Smooth muscle cell (in vitro differentiated cells): ENCODE measurements at regions not wholly inside any gene's neighbourhood (a gene's known extent, or its start where the extent isn't known, plus 50 kb on each side); places are given as distances from the start of the nearest gene placed in this dataset.

Source experiments
- DNase-seq: peaks from one replicate; lab custom pipeline; 2025; ENCODE audit not compliant: unreplicated experiment; lab: John Stamatoyannopoulos, UW
- H2AFZ ChIP-seq: fragments of 200-600 bp; sonication (generic); 2 replicates; pipeline ENCODE4 v1.6.0; 2016; ENCODE audit warnings: antibody characterized with exemption, low read depth, mild to moderate bottlenecking
- H3F3A ChIP-seq: fragments of 200-600 bp; sonication (generic); 2 replicates; pipeline ENCODE4 v1.6.0; 2017; ENCODE audit warnings: antibody characterized with exemption, low read depth
- H3K27ac ChIP-seq: fragments of 200-600 bp; sonication (generic); 2 replicates; pipeline ENCODE4 v1.5.1; 2016; ENCODE audit warnings: low read depth, mild to moderate bottlenecking
- H3K27me3 ChIP-seq: fragments of 200-600 bp; sonication (generic); 2 replicates; pipeline ENCODE4 v1.6.1; 2016; ENCODE audit warnings: low read depth, mild to moderate bottlenecking
- H3K36me3 ChIP-seq: fragments of 200-600 bp; sonication (generic); 2 replicates; pipeline ENCODE4 v1.5.1; 2016; ENCODE audit warnings: low read depth
- H3K4me1 ChIP-seq: fragments of 200-600 bp; sonication (generic); 2 replicates; pipeline ENCODE4 v1.5.1; 2016; ENCODE audit warnings: low read depth
- H3K4me2 ChIP-seq: fragments of 200-600 bp; sonication (generic); 2 replicates; pipeline ENCODE4 v1.6.0; 2016; ENCODE audit warnings: mild to moderate bottlenecking
- H3K4me3 ChIP-seq: fragments of 200-600 bp; sonication (generic); 2 replicates; pipeline ENCODE4 v1.5.1; 2016; ENCODE audit warnings: mild to moderate bottlenecking
- H3K79me2 ChIP-seq: fragments of 200-600 bp; sonication (generic); 2 replicates; pipeline ENCODE4 v1.6.0; 2016; ENCODE audit warnings: low read depth, mild to moderate bottlenecking
- H3K9ac ChIP-seq: fragments of 200-600 bp; sonication (generic); 2 replicates; pipeline ENCODE4 v1.6.0; 2016; ENCODE audit warnings: low read depth
- H3K9me3 ChIP-seq: fragments of 200-600 bp; sonication (generic); replicated peaks from 2 replicates; pipeline ENCODE4 v1.5.1; 2016; ENCODE audit warnings: low read depth
- H4K20me1 ChIP-seq: fragments of 200-600 bp; sonication (generic); 2 replicates; pipeline ENCODE4 v1.6.0; 2016; ENCODE audit warnings: low read depth
- CTCF ChIP-seq: fragments of 200-600 bp; sonication (generic); IDR thresholded peaks from 2 replicates; pipeline ENCODE4 v1.5.1; 2017; ENCODE audit warnings: borderline replicate concordance, mild to moderate bottlenecking, antibody characterized with exemption; ENCODE audit not compliant: insufficient read depth, poor library complexity, severe bottlenecking
- WGBS: methylation state at CpG from one replicate; pipeline ENCODE4 v1.1.7; 2016; ENCODE audit warnings: low lambda C conversion rate; 5-methylcytosine and 5-hydroxymethylcytosine counted together

GRCh38 chr14:42141328-42141727, 534.7 kb downstream of the LRFN5 start:
- no peak for DNase-seq
- H3K27ac ChIP-seq, result peak overlapping the region; percentile 81
- no peaks in the 10 kb centered on the region for H4K20me1 ChIP-seq

DNA sequence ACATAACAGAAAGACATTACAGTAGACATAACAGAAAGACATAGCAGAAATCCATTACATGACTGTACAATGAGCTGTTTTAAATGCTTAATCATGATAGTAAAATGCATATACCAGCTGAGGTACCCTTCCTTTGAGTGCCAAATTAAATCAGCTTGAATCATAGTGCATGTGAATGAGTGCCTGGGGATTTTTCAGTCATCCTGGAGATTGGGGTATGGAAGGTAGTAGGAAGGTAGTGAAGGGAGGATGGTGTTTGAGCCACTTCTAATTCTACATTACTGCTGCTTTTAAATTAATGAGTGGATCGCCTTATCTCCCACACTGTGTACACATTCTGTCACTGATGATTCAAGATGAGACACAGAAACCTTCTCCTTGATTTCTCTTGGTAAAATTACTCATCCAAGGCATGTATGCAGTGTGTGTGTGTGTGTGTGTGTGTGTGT, 534.2 kb downstream of the LRFN5 start:
- no peak for TF ChIP-seq CTCF
- no peak overlapping the region for H3K9ac ChIP-seq
- no peaks in the 10 kb centered on the region for H3K79me2 ChIP-seq
- no peaks in the 10 kb centered on the region for H4K20me1 ChIP-seq
- H2AFZ ChIP-seq, result peak overlapping the region; percentile 59
- no peak overlapping the region for H3K4me3 ChIP-seq
- H3K36me3 ChIP-seq, result no peaks in the 10 kb centered on the region
- H3K27ac ChIP-seq, result peak overlapping the region; percentile 81
- WGBS, result 29% methylated on average over 1 of the region's 1 CpG
- no peaks in the 10 kb centered on the region for H3K9me3 ChIP-seq
- peak overlapping the region; percentile 64 for H3K4me2 ChIP-seq
- H3K4me1 ChIP-seq, result peaks cover 3% of the 10 kb centered on the region
- peaks cover 4% of the 10 kb centered on the region for H3K27me3 ChIP-seq
- no peak for DNase-seq
- H3F3A ChIP-seq, result no peaks in the 10 kb centered on the region

More at GRCh38 chr14:42141328-42141727, 534.7 kb downstream of the LRFN5 start:
- H3K9ac ChIP-seq, result no peak overlapping the region
- no peak overlapping the region for H2AFZ ChIP-seq
- H3K4me1 ChIP-seq, result peaks cover 3% of the 10 kb centered on the region
- no peaks in the 10 kb centered on the region for H3K36me3 ChIP-seq
- no peak overlapping the region for H3K4me2 ChIP-seq
- no peak for TF ChIP-seq CTCF
- no peaks in the 10 kb centered on the region for H3K9me3 ChIP-seq
- 95% methylated on average over 2 of the region's 2 CpGs for WGBS
- peaks cover 1% of the 10 kb centered on the region for H3K27me3 ChIP-seq
- no peaks in the 10 kb centered on the region for H3K79me2 ChIP-seq
- no peak overlapping the region for H3K4me3 ChIP-seq
- H3F3A ChIP-seq, result no peaks in the 10 kb centered on the region

- no peaks in the 10 kb centered on the region for H3K36me3 ChIP-seq
- H3K4me3 ChIP-seq, result no peak overlapping the region
- H3K79me2 ChIP-seq, result no peaks in the 10 kb centered on the region
- H3K27ac ChIP-seq, result peak overlapping the region; percentile 81
- H2AFZ ChIP-seq, result no peak overlapping the region
- H3K4me1 ChIP-seq, result peaks cover 3% of the 10 kb centered on the region
- H3F3A ChIP-seq, result no peaks in the 10 kb centered on the region
- no peaks in the 10 kb centered on the region for H4K20me1 ChIP-seq
- DNase-seq, result no peak
- no peak for TF ChIP-seq CTCF
- 82% methylated on average over 3 of the region's 3 CpGs for WGBS
- peak overlapping the region; percentile 64 for H3K4me2 ChIP-seq
- H3K9me3 ChIP-seq, result no peaks in the 10 kb centered on the region
- H3K9ac ChIP-seq, result no peak overlapping the region
- peaks cover 4% of the 10 kb centered on the region for H3K27me3 ChIP-seq
Measured at GRCh38 chr14:42140001-42140400, 533.3 kb downstream of the LRFN5 start.

DNA sequence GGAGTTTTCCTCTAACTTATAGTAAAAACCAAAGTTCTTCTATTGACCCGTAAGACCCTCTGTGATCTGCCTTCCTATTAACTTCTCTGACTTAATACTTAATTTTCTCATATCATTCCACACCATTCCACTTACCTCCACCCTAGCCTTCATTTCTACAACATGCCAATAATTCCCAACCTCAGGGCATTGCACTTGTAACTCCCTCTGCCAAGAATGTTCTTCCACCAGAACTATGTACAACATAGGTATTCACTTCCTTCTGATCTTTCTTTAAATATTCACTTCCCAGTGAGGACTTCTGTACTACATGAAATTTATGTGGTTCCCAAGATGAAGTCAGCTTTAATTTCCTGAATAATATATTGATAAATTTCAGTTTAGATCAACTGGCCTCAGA, 531.7 kb downstream of the LRFN5 start:
- 96% methylated on average over 1 of the region's 1 CpG for WGBS
- no peaks in the 10 kb centered on the region for H3K36me3 ChIP-seq
- H2AFZ ChIP-seq, result no peak overlapping the region
- no peak overlapping the region for H3K4me3 ChIP-seq
- no peaks in the 10 kb centered on the region for H4K20me1 ChIP-seq
- H3K4me2 ChIP-seq, result no peak overlapping the region
- H3K27me3 ChIP-seq, result peaks cover 4% of the 10 kb centered on the region
- no peaks in the 10 kb centered on the region for H3K9me3 ChIP-seq
- H3K79me2 ChIP-seq, result no peaks in the 10 kb centered on the region
- no peak for DNase-seq
- no peak overlapping the region for H3K27ac ChIP-seq
- H3K4me1 ChIP-seq, result peaks cover 3% of the 10 kb centered on the region
- TF ChIP-seq CTCF, result no peak
- H3K9ac ChIP-seq, result no peak overlapping the region
- no peaks in the 10 kb centered on the region for H3F3A ChIP-seq
